ENCODE measurements at regions not wholly inside any gene's neighbourhood (a gene's known extent, or its start where the extent isn't known, plus 50 kb on each side); places are given as distances from the start of the nearest gene placed in this dataset.
"Not testable (repeated sequence)": the region's sequence is repeated elsewhere in the genome, so short reads cannot be mapped to it uniquely, and the experiment has no call there.

DNA sequence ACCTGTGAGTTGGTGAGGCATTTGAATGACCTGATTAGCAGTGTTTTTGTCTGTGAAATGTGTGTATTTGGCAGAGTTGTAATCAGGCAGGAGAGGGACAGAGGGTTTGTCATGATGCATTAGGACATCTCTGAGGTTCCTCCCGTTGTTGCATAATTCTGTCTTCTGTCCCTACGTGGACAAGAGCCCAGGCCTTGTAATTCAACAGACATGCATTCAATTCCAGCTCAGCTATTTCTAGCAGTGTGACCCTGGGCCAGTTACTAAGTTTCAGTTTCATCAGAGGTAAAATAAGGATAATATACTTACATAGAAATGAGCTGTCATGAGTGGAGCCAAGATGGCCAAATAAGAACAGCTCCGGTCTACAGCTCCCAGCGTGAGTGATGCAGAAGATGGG lies 208.6 kb downstream of the SLC38A4 start:
- H3K27ac ChIP-seq (ENCODE audit: low read length) = peak overlapping the region; percentile 39
- H3K9me3 ChIP-seq (ENCODE audit: control insufficient read depth in 1 of 2, low read length in 2 of 2) = no peaks in the 10 kb centered on the region
- no peak overlapping the region for H3K4me3 ChIP-seq (ENCODE audit: low read depth in 1 of 2, low read length in 2 of 2)
- H3K36me3 ChIP-seq (ENCODE audit: control insufficient read depth in 1 of 2, insufficient read depth in 2 of 2, low read length in 2 of 2) = no peaks in the 10 kb centered on the region
- no peaks in the 10 kb centered on the region for H3K27me3 ChIP-seq (ENCODE audit: low read depth, low read length)
- H3K4me1 ChIP-seq (ENCODE audit: control insufficient read depth in 1 of 2, insufficient read depth in 2 of 2, low read length in 2 of 2) = no peaks in the 10 kb centered on the region

GRCh38 chr12:46610754-46611153 lies 215.0 kb downstream of the SLC38A4 start:
- H3K9me3 ChIP-seq (ENCODE audit: control insufficient read depth in 1 of 2, low read length in 2 of 2) = no peaks in the 10 kb centered on the region
- no peaks in the 10 kb centered on the region for H3K4me1 ChIP-seq (ENCODE audit: control insufficient read depth in 1 of 2, insufficient read depth in 2 of 2, low read length in 2 of 2)
- no peak overlapping the region for H3K27ac ChIP-seq (ENCODE audit: low read length)
- no peaks in the 10 kb centered on the region for H3K27me3 ChIP-seq (ENCODE audit: low read depth, low read length)
- no peak overlapping the region for H3K4me3 ChIP-seq (ENCODE audit: low read depth in 1 of 2, low read length in 2 of 2)
- H3K36me3 ChIP-seq (ENCODE audit: control insufficient read depth in 1 of 2, insufficient read depth in 2 of 2, low read length in 2 of 2) = no peaks in the 10 kb centered on the region

DNA sequence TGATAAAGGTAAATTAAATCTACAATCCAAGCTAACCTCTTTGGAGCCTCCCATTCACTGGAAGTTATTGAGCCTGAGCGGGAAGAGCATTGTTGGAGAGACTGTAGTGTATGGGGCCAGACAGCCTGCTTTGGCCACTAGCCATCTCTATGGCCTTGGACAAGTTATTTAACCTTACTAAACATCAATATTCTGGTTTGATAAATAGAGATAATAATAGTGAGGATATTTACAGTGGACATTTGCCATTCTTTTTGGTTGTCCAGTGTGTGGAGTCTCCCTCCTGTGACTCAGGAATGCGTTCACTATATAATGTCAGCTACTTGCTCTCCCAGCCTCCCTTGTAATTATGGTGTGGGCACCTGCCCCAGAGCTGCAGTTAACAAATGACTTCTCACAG lies 216.1 kb downstream of the SLC38A4 start:
- Histone ChIP-seq H3K9me3 (ENCODE audit: control insufficient read depth in 1 of 2, low read length in 2 of 2) (no peaks in the 10 kb centered on the region), H3K36me3 (ENCODE audit: control insufficient read depth in 1 of 2, insufficient read depth in 2 of 2, low read length in 2 of 2) (no peaks in the 10 kb centered on the region), H3K4me1 (ENCODE audit: control insufficient read depth in 1 of 2, insufficient read depth in 2 of 2, low read length in 2 of 2) (no peaks in the 10 kb centered on the region), H3K27ac (ENCODE audit: low read length) (no peak overlapping the region), H3K27me3 (ENCODE audit: low read depth, low read length) (no peaks in the 10 kb centered on the region), H3K4me3 (ENCODE audit: low read depth in 1 of 2, low read length in 2 of 2) (no peak overlapping the region)

DNA sequence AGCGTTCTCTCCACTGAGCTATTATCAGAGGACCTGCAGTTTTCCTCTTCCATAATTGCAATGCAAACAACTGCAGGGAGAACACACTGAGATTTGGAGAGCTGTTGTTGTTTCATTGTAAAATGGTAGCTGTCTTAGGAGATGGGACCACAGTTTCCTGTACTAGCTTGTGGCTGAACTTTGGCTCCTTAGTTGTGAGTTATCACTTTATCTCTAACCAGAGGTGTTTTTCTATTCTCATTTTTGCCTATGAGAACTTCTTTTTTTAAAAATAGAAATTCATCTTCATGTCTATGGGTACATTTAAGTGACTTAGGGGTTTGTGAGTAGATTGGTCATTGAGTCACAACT lies 216.5 kb downstream of the SLC38A4 start:
- Histone ChIP-seq H3K4me3 (ENCODE audit: low read depth in 1 of 2, low read length in 2 of 2) (no peak overlapping the region), H3K27me3 (ENCODE audit: low read depth, low read length) (no peaks in the 10 kb centered on the region), H3K36me3 (ENCODE audit: control insufficient read depth in 1 of 2, insufficient read depth in 2 of 2, low read length in 2 of 2) (no peaks in the 10 kb centered on the region), H3K4me1 (ENCODE audit: control insufficient read depth in 1 of 2, insufficient read depth in 2 of 2, low read length in 2 of 2) (no peaks in the 10 kb centered on the region), H3K27ac (ENCODE audit: low read length) (no peak overlapping the region), H3K9me3 (ENCODE audit: control insufficient read depth in 1 of 2, low read length in 2 of 2) (no peaks in the 10 kb centered on the region)

DNA sequence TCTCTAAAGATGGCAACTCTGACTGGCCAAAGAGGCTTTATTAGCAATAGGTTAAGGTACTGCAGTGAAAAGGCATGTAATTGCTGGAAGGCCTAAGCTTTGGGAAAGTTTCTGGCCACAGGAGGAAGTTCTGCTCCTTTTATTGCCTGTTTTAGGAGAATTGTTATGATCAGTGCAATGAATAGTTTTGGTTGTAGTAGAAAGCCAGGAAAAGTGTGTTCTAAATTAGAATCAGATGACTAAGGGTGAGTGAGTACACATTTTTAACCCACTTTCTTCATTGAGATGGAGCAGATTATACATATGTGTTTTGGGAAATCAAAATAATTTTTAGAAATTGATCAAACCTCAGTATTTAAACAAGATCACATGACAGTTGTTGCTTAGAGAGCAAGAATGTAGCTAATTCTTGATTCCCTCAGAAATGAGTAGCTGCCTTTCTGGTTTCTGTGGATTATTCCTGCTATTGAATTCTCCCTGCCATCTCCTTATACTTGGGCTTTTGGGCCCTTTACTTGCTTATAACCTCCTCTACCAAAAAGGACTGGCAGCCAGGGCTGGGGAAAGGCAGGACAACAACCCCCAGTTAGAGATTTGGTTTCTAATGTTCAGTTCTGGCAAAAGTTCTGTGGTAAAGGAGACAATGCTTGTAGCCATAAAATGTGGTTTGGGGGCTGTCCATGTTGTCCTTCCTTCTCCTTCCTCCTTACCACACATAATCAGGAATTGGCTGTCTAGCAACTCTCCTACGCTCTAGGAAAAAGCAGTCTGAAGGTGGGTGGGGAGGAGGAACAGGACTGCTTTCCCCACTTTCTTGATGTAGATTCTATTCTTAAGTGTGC lies 217.1 kb downstream of the SLC38A4 start:
- Histone ChIP-seq H3K27ac (ENCODE audit: low read length) (no peak overlapping the region), H3K27me3 (ENCODE audit: low read depth, low read length) (no peaks in the 10 kb centered on the region), H3K9me3 (ENCODE audit: control insufficient read depth in 1 of 2, low read length in 2 of 2) (no peaks in the 10 kb centered on the region), H3K36me3 (ENCODE audit: control insufficient read depth in 1 of 2, insufficient read depth in 2 of 2, low read length in 2 of 2) (no peaks in the 10 kb centered on the region), H3K4me1 (ENCODE audit: control insufficient read depth in 1 of 2, insufficient read depth in 2 of 2, low read length in 2 of 2) (no peaks in the 10 kb centered on the region), H3K4me3 (ENCODE audit: low read depth in 1 of 2, low read length in 2 of 2) (no peak overlapping the region)

DNA sequence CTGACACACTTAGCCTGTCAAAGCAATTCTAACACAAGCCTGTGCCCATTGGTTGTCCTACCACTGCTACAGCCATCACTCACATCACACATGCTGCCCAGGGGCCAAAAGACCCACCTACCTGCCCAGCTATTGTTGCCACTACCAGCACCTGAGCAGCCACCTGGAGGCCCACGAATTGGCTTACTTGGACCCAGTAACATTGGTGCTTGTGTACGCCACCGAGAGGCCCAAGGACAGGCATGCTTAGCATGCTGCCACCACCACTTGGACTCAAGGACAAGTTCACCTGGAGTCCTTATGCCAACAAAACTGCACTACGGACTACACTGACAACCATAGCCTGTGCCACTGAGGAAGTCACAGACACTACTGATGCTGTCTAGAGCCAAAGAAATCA lies 221.1 kb downstream of the SLC38A4 start:
- Histone ChIP-seq H3K9me3 (ENCODE audit: control insufficient read depth in 1 of 2, low read length in 2 of 2) (no peaks in the 10 kb centered on the region), H3K4me3 (ENCODE audit: low read depth in 1 of 2, low read length in 2 of 2) (no peak overlapping the region), H3K27ac (ENCODE audit: low read length) (no peak overlapping the region), H3K36me3 (ENCODE audit: control insufficient read depth in 1 of 2, insufficient read depth in 2 of 2, low read length in 2 of 2) (no peaks in the 10 kb centered on the region), H3K27me3 (ENCODE audit: low read depth, low read length) (no peaks in the 10 kb centered on the region), H3K4me1 (ENCODE audit: control insufficient read depth in 1 of 2, insufficient read depth in 2 of 2, low read length in 2 of 2) (no peaks in the 10 kb centered on the region)

GRCh38 chr12:46603776-46604456 lies 221.9 kb downstream of the SLC38A4 start:
- H3K36me3 ChIP-seq (ENCODE audit: control insufficient read depth in 1 of 2, insufficient read depth in 2 of 2, low read length in 2 of 2) = no peaks in the 10 kb centered on the region
- H3K27me3 ChIP-seq (ENCODE audit: low read depth, low read length) = no peaks in the 10 kb centered on the region
- H3K27ac ChIP-seq (ENCODE audit: low read length) = no peak overlapping the region
- H3K4me1 ChIP-seq (ENCODE audit: control insufficient read depth in 1 of 2, insufficient read depth in 2 of 2, low read length in 2 of 2) = no peaks in the 10 kb centered on the region
- no peak overlapping the region for H3K4me3 ChIP-seq (ENCODE audit: low read depth in 1 of 2, low read length in 2 of 2)
- no peaks in the 10 kb centered on the region for H3K9me3 ChIP-seq (ENCODE audit: control insufficient read depth in 1 of 2, low read length in 2 of 2)

DNA sequence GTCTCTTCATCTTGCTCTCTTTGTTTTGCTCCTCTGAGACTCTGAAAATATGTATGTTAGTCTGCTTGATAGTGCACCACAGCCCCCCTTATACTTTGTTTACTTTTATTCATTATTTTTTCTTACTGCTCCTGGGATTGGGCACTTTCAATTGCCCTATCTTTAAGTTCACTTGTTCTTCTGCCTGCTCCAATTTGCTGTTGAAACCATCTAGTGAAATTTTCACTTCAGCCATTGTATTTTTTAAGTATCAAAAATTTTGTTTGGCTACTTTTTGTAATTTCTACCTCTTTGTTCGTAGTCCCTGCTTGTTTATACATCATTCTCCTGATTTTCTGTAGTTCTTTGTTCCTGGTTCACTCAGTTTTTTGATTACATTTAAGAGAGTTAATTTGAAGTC lies 223.3 kb downstream of the SLC38A4 start:
- no peaks in the 10 kb centered on the region for H3K4me1 ChIP-seq (ENCODE audit: control insufficient read depth in 1 of 2, insufficient read depth in 2 of 2, low read length in 2 of 2)
- H3K36me3 ChIP-seq (ENCODE audit: control insufficient read depth in 1 of 2, insufficient read depth in 2 of 2, low read length in 2 of 2) = no peaks in the 10 kb centered on the region
- H3K27ac ChIP-seq (ENCODE audit: low read length) = no peak overlapping the region
- H3K4me3 ChIP-seq (ENCODE audit: low read depth in 1 of 2, low read length in 2 of 2) = no peak overlapping the region
- no peaks in the 10 kb centered on the region for H3K9me3 ChIP-seq (ENCODE audit: control insufficient read depth in 1 of 2, low read length in 2 of 2)
- H3K27me3 ChIP-seq (ENCODE audit: low read depth, low read length) = no peaks in the 10 kb centered on the region

DNA sequence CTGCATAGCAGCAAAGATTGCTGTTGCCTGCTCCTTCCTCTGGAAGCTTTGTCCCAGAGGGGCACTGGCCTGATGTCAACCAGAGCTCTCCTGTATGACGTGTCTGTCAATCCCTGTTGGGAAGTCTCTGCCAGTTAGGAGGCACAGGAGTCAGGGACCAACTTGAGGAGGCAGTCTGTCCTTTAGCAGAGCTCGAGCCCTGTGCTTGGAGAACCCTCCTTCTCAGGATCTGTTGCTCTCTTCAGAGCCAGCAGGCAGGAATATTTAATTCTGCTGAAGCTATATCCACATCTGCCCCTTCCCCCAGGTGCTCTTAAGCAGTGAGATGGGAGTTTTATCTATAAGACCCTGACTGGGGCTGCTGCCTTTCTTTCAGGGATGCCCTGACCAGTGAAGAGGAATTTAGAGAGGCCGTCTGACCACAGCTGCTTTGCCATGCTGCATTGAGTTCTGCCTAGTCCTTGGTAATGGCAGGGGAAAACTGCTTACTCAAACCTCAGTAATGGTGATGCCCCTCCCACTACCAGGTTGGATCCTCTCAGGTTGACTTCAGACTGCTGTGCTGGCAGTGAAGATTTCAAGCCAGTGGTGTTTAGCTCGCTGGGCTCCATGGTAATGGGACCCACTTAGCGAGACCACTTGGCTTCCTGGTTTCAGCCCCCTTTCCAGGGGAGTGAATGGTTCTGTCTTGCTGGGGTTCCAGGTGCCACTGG lies 218.6 kb upstream of the SLC38A2 start:
- Histone ChIP-seq H3K27ac (ENCODE audit: low read length) (no peak overlapping the region), H3K36me3 (ENCODE audit: control insufficient read depth in 1 of 2, insufficient read depth in 2 of 2, low read length in 2 of 2) (no peaks in the 10 kb centered on the region), H3K4me3 (ENCODE audit: low read depth in 1 of 2, low read length in 2 of 2) (no peak overlapping the region), H3K27me3 (ENCODE audit: low read depth, low read length) (no peaks in the 10 kb centered on the region), H3K4me1 (ENCODE audit: control insufficient read depth in 1 of 2, insufficient read depth in 2 of 2, low read length in 2 of 2) (no peaks in the 10 kb centered on the region), H3K9me3 (ENCODE audit: control insufficient read depth in 1 of 2, low read length in 2 of 2) (peaks cover 0 to 2% of the 10 kb centered on the region in 2 donors)

- Histone ChIP-seq H3K27ac (ENCODE audit: low read length) (no peak overlapping the region), H3K36me3 (ENCODE audit: control insufficient read depth in 1 of 2, insufficient read depth in 2 of 2, low read length in 2 of 2) (no peaks in the 10 kb centered on the region), H3K27me3 (ENCODE audit: low read depth, low read length) (no peaks in the 10 kb centered on the region), H3K4me3 (ENCODE audit: low read depth in 1 of 2, low read length in 2 of 2) (no peak overlapping the region), H3K9me3 (ENCODE audit: control insufficient read depth in 1 of 2, low read length in 2 of 2) (peaks cover 0 to 6% of the 10 kb centered on the region in 2 donors), H3K4me1 (ENCODE audit: control insufficient read depth in 1 of 2, insufficient read depth in 2 of 2, low read length in 2 of 2) (no peaks in the 10 kb centered on the region)
Measured at GRCh38 chr12:46585854-46586621, 213.5 kb upstream of the SLC38A2 start.

- H3K9me3 ChIP-seq (ENCODE audit: control insufficient read depth in 1 of 2, low read length in 2 of 2); H3K4me1 ChIP-seq (ENCODE audit: control insufficient read depth in 1 of 2, insufficient read depth in 2 of 2, low read length in 2 of 2); H3K27ac ChIP-seq (ENCODE audit: low read length); H3K27me3 ChIP-seq (ENCODE audit: low read depth, low read length); H3K4me3 ChIP-seq (ENCODE audit: low read depth in 1 of 2, low read length in 2 of 2); H3K36me3 ChIP-seq (ENCODE audit: control insufficient read depth in 1 of 2, insufficient read depth in 2 of 2, low read length in 2 of 2): not testable (repeated sequence)
Measured at GRCh38 chr12:46584098-46584497, 211.5 kb upstream of the SLC38A2 start.
